ENCODE measurements at regions not wholly inside any gene's neighbourhood (a gene's known extent, or its start where the extent isn't known, plus 50 kb on each side); places are given as distances from the start of the nearest gene placed in this dataset.

- ATAC-seq = no peak
- TF ChIP-seq PATZ1 (CRISPR knock-in tag; IDR thresholded peaks at IDR 0.05; ENCODE audit: borderline replicate concordance) = no peak
These were observed 97.4 kb upstream of the IFNGR1 start for GRCh38 chr6:137316626-137317025.

- TF ChIP-seq PATZ1 (CRISPR knock-in tag; IDR thresholded peaks at IDR 0.05; ENCODE audit: borderline replicate concordance) (no peak), ZNF8 (CRISPR knock-in tag; IDR thresholded peaks at IDR 0.05) (no peak), OSR1 (CRISPR knock-in tag; IDR thresholded peaks at IDR 0.05) (no peak), ZFP3 (CRISPR knock-in tag; IDR thresholded peaks at IDR 0.05) (no peak), CREB5 (CRISPR knock-in tag; IDR thresholded peaks at IDR 0.05; ENCODE audit: low read depth) (no peak), TSHZ2 (CRISPR knock-in tag; IDR thresholded peaks at IDR 0.05) (no peak), GLIS3 (CRISPR knock-in tag; IDR thresholded peaks at IDR 0.05) (no peak), POU6F1 (CRISPR knock-in tag; IDR thresholded peaks at IDR 0.05; ENCODE audit: borderline replicate concordance, low read depth) (no peak), RARB (CRISPR knock-in tag; IDR thresholded peaks at IDR 0.05) (no peak), ZC3H10 (CRISPR knock-in tag; IDR thresholded peaks at IDR 0.05) (no peak), ZNF70 (CRISPR knock-in tag; IDR thresholded peaks at IDR 0.05) (no peak), PPARA (CRISPR knock-in tag; IDR thresholded peaks at IDR 0.05; ENCODE audit: borderline replicate concordance) (no peak), CSRNP3 (CRISPR knock-in tag; IDR thresholded peaks at IDR 0.05) (no peak), CSDC2 (CRISPR knock-in tag; IDR thresholded peaks at IDR 0.05) (no peak), SNAI2 (CRISPR knock-in tag; IDR thresholded peaks at IDR 0.05) (no peak), BACH2 (CRISPR knock-in tag; IDR thresholded peaks at IDR 0.05; ENCODE audit: borderline replicate concordance) (no peak), ESRRG (CRISPR knock-in tag; IDR thresholded peaks at IDR 0.05) (no peak), TCF4 (CRISPR knock-in tag; IDR thresholded peaks at IDR 0.05; ENCODE audit: borderline replicate concordance) (no peak)
- ATAC-seq = no peak
These were observed 95.9 kb upstream of the IFNGR1 start for GRCh38 chr6:137315081-137315480.

Data from SK-N-SH treated with all-trans-retinoic acid at 6 μM for 48 hours (cell line).